ENCODE measurements at regions not wholly inside any gene's neighbourhood (a gene's known extent, or its start where the extent isn't known, plus 50 kb on each side); places are given as distances from the start of the nearest gene placed in this dataset.

- no peak overlapping the region for H3K4me3 ChIP-seq
- no peaks in the 10 kb centered on the region for H3K9me3 ChIP-seq
- TF ChIP-seq CTCF (IDR thresholded peaks at IDR 0.05) (no peak), POLR2A (IDR thresholded peaks at IDR 0.05) (no peak)
Measured at GRCh38 chr5:167943343-167943742, 348.1 kb upstream of the WWC1 start.

GRCh38 chr5:167944121-167944852, 347.2 kb upstream of the WWC1 start:
- WGBS (ENCODE audit: insufficient coverage, low coverage, low lambda C conversion rate, missing lambda C conversion rate): 50% methylated on average over 9 of the region's 9 CpGs
- no peak for TF ChIP-seq POLR2A (IDR thresholded peaks at IDR 0.05)
- no peak for TF ChIP-seq CTCF (IDR thresholded peaks at IDR 0.05)
- no peaks in the 10 kb centered on the region for H3K27me3 ChIP-seq
- H3K9me3 ChIP-seq: no peaks in the 10 kb centered on the region
- no peak overlapping the region for H3K27ac ChIP-seq
- H3K4me3 ChIP-seq: no peak overlapping the region
- H3K36me3 ChIP-seq: no peaks in the 10 kb centered on the region
- DNase-seq: no peak
- intact Hi-C loops (cut with DNase I): no loop called here
- no peak for ATAC-seq
- no peaks in the 10 kb centered on the region for H3K4me1 ChIP-seq

More at GRCh38 chr5:167943343-167943742, 348.1 kb upstream of the WWC1 start:
- 50% methylated on average over 1 of the region's 1 CpG for WGBS (ENCODE audit: insufficient coverage, low coverage, low lambda C conversion rate, missing lambda C conversion rate)
- no peak overlapping the region for H3K27ac ChIP-seq
- H3K4me1 ChIP-seq: no peaks in the 10 kb centered on the region
- H3K36me3 ChIP-seq: no peaks in the 10 kb centered on the region
- no peaks in the 10 kb centered on the region for H3K27me3 ChIP-seq
- no peak for DNase-seq
- intact Hi-C loops (cut with DNase I): no loop called here
- ATAC-seq: no peak

- Histone ChIP-seq H3K4me1 (no peaks in the 10 kb centered on the region), H3K4me3 (no peak overlapping the region), H3K9me3 (no peaks in the 10 kb centered on the region), H3K27ac (no peak overlapping the region), H3K27me3 (no peaks in the 10 kb centered on the region), H3K36me3 (no peaks in the 10 kb centered on the region)
- WGBS (ENCODE audit: insufficient coverage, low coverage, low lambda C conversion rate, missing lambda C conversion rate): 85% methylated on average over 12 of the region's 14 CpGs
- TF ChIP-seq CTCF (IDR thresholded peaks at IDR 0.05): no peak
- no peak for TF ChIP-seq POLR2A (IDR thresholded peaks at IDR 0.05)
- ATAC-seq (no peak), DNase-seq (no peak)
- intact Hi-C loops (cut with DNase I): no loop called here
Measured at GRCh38 chr5:167945542-167946384, 345.7 kb upstream of the WWC1 start.

- no peak for DNase-seq
- Histone ChIP-seq H3K9me3 (no peaks in the 10 kb centered on the region), H3K4me1 (no peaks in the 10 kb centered on the region), H3K4me3 (no peak overlapping the region), H3K27me3 (no peaks in the 10 kb centered on the region), H3K27ac (no peak overlapping the region), H3K36me3 (no peaks in the 10 kb centered on the region)
- TF ChIP-seq POLR2A (IDR thresholded peaks at IDR 0.05) (no peak), CTCF (IDR thresholded peaks at IDR 0.05) (no peak)
- intact Hi-C loops (cut with DNase I): no loop called here
- no peak for ATAC-seq
- WGBS (ENCODE audit: insufficient coverage, low coverage, low lambda C conversion rate, missing lambda C conversion rate): 36% methylated on average over 1 of the region's 1 CpG
Measured at GRCh38 chr5:167947306-167947705, 344.1 kb upstream of the WWC1 start.
